ENCODE measurements at regions not wholly inside any gene's neighbourhood (a gene's known extent, or its start where the extent isn't known, plus 50 kb on each side); places are given as distances from the start of the nearest gene placed in this dataset.

GRCh38 chr9:88673886-88674285 is 138.9 kb downstream of the NXNL2 start:
- no peak for TF ChIP-seq CTCF (IDR thresholded peaks at IDR 0.05; ENCODE audit: insufficient read depth, low read length, poor library complexity, severe bottlenecking)
- no peak for DNase-seq (ENCODE audit: extremely low read depth, insufficient read length)
- Histone ChIP-seq H3K4me3 (replicated peaks; ENCODE audit: low read depth, low read length) (no peak overlapping the region), H3K36me3 (ENCODE audit: control insufficient read depth, insufficient read depth, low read length) (no peaks in the 10 kb centered on the region), H3K27me3 (replicated peaks; ENCODE audit: control insufficient read depth, insufficient read depth, low read length) (no peaks in the 10 kb centered on the region)

- DNase-seq (ENCODE audit: extremely low read depth, insufficient read length) = no peak
- Histone ChIP-seq H3K4me3 (replicated peaks; ENCODE audit: low read depth, low read length) (no peak overlapping the region), H3K36me3 (ENCODE audit: control insufficient read depth, insufficient read depth, low read length) (no peaks in the 10 kb centered on the region), H3K27me3 (replicated peaks; ENCODE audit: control insufficient read depth, insufficient read depth, low read length) (no peaks in the 10 kb centered on the region)
- TF ChIP-seq CTCF (IDR thresholded peaks at IDR 0.05; ENCODE audit: insufficient read depth, low read length, poor library complexity, severe bottlenecking) = no peak
Observed at GRCh38 chr9:88676644-88677043, 141.7 kb downstream of the NXNL2 start.

GRCh38 chr9:88678008-88678407 is 143.0 kb downstream of the NXNL2 start:
- Histone ChIP-seq H3K36me3 (ENCODE audit: control insufficient read depth, insufficient read depth, low read length) (no peaks in the 10 kb centered on the region), H3K4me3 (replicated peaks; ENCODE audit: low read depth, low read length) (no peak overlapping the region), H3K27me3 (replicated peaks; ENCODE audit: control insufficient read depth, insufficient read depth, low read length) (no peaks in the 10 kb centered on the region)
- no peak for TF ChIP-seq CTCF (IDR thresholded peaks at IDR 0.05; ENCODE audit: insufficient read depth, low read length, poor library complexity, severe bottlenecking)
- DNase-seq (ENCODE audit: extremely low read depth, insufficient read length) = no peak

DNA sequence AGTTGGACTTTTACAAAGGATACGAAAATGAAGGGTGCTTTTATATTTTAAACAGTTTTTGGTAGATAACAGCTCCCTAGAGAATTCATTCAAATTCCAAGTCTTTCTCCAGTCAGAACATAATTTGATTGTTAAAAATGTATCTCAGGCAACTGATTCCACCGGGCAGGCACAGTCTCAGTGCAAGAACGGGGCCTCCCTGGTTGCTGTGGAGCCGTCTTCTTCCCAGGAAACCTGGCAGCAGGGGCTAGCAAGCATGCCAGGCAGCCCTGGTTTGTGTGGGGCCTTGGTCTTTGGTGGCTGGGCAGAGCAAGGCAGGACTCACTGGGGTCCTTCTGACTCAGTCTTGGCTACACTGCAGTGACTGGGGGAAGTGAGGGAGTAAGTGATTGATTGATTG is 143.5 kb downstream of the NXNL2 start:
- Histone ChIP-seq H3K27me3 (replicated peaks; ENCODE audit: control insufficient read depth, insufficient read depth, low read length) (no peaks in the 10 kb centered on the region), H3K4me3 (replicated peaks; ENCODE audit: low read depth, low read length) (no peak overlapping the region), H3K36me3 (ENCODE audit: control insufficient read depth, insufficient read depth, low read length) (no peaks in the 10 kb centered on the region)
- DNase-seq (ENCODE audit: extremely low read depth, insufficient read length) = no peak
- TF ChIP-seq CTCF (IDR thresholded peaks at IDR 0.05; ENCODE audit: insufficient read depth, low read length, poor library complexity, severe bottlenecking) = no peak

DNA sequence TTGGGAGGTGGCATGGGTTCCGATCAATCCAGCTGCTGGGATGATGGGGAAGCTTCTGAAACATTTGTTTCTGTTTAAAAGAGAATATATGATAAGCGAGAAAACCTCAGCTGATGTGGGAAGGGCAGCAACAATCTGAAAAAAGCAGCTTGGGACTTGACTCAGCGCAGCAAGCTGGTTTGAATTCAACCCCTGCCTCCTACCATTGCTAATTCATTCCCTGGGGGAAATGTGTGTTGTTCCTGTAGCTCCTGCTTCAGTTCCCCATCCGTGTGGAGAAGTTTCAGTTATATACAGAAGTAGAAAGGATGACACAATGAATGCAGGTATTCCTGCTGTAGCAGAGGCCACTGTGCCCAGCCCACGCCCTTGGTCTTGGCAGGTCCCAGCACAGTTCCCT is 145.1 kb downstream of the NXNL2 start:
- Histone ChIP-seq H3K4me3 (replicated peaks; ENCODE audit: low read depth, low read length) (no peak overlapping the region), H3K36me3 (ENCODE audit: control insufficient read depth, insufficient read depth, low read length) (no peaks in the 10 kb centered on the region), H3K27me3 (replicated peaks; ENCODE audit: control insufficient read depth, insufficient read depth, low read length) (no peaks in the 10 kb centered on the region)
- TF ChIP-seq CTCF (IDR thresholded peaks at IDR 0.05; ENCODE audit: insufficient read depth, low read length, poor library complexity, severe bottlenecking) = no peak
- DNase-seq (ENCODE audit: extremely low read depth, insufficient read length) = no peak

DNA sequence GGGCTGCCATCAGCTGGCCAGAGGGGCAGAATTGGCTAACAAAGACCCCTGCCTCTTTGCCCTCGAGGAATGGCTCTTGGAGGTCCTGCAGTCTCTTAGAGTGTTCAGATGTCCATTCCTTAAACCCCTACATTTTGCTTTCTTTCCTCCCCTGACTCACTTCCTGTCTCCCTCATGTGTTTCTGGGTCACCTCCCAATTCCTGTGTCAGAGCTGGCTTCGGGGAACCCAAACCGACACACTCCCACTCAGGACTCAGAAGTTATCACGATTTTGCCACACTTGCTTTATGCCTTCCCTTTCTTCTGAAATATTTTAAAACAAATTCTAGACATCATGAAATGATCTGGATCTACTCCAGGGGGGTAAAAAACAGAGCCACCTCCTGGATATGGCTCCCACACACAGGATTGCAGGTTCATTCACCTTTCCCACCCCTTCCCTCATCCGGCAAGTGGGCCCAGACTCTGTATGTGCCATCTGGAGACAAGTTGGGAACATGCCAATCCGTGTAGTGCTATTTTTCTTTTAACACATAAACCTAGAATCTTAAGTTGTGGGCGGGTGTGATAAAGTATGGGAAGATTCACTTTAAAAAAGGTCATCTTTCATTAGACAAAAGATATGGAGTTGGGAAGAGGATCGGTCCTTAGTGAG is 145.7 kb downstream of the NXNL2 start:
- Histone ChIP-seq H3K36me3 (ENCODE audit: control insufficient read depth, insufficient read depth, low read length) (no peaks in the 10 kb centered on the region), H3K4me3 (replicated peaks; ENCODE audit: low read depth, low read length) (no peak overlapping the region)
- no peak for TF ChIP-seq CTCF (IDR thresholded peaks at IDR 0.05; ENCODE audit: insufficient read depth, low read length, poor library complexity, severe bottlenecking)

More for the DNA sequence above, 145.7 kb downstream of the NXNL2 start:
- no peak for DNase-seq (ENCODE audit: extremely low read depth, insufficient read length)
- no peaks in the 10 kb centered on the region for H3K27me3 ChIP-seq (replicated peaks; ENCODE audit: control insufficient read depth, insufficient read depth, low read length)
